ENCODE measurements at regions not wholly inside any gene's neighbourhood (a gene's known extent, or its start where the extent isn't known, plus 50 kb on each side); places are given as distances from the start of the nearest gene placed in this dataset.
A peak's percentile ranks its signal among the peaks of the same experiment; 100 is the strongest.

GRCh38 chr12:92334552-92334951, 188.9 kb upstream of the BTG1 start:
- H3K36me3 ChIP-seq (ENCODE audit: control insufficient read depth, insufficient read depth, low read length): no peaks in the 10 kb centered on the region
- no peak overlapping the region for H3K27ac ChIP-seq (ENCODE audit: low read length)
- DNase-seq: no peak
- H3K27me3 ChIP-seq (ENCODE audit: control insufficient read depth, insufficient read depth, low read length): no peaks in the 10 kb centered on the region
- no peak overlapping the region for H3K4me3 ChIP-seq (ENCODE audit: low read length)
- no peaks in the 10 kb centered on the region for H3K4me1 ChIP-seq (ENCODE audit: control insufficient read depth, insufficient read depth, low read length)
- H3K9me3 ChIP-seq (replicated peaks; ENCODE audit: control insufficient read depth, low read depth, low read length): no peaks in the 10 kb centered on the region
- WGBS (ENCODE audit: insufficient coverage): 57% methylated on average over 1 of the region's 4 CpGs

GRCh38 chr12:92332552-92332951, 186.9 kb upstream of the BTG1 start:
- H3K36me3 ChIP-seq (ENCODE audit: control insufficient read depth, insufficient read depth, low read length): no peaks in the 10 kb centered on the region
- no peaks in the 10 kb centered on the region for H3K9me3 ChIP-seq (replicated peaks; ENCODE audit: control insufficient read depth, low read depth, low read length)

GRCh38 chr12:92331383-92331782, 185.7 kb upstream of the BTG1 start:
- 75% methylated on average over 1 of the region's 3 CpGs for WGBS (ENCODE audit: insufficient coverage)
- Histone ChIP-seq H3K27me3 (ENCODE audit: control insufficient read depth, insufficient read depth, low read length) (no peaks in the 10 kb centered on the region), H3K9me3 (replicated peaks; ENCODE audit: control insufficient read depth, low read depth, low read length) (no peaks in the 10 kb centered on the region), H3K36me3 (ENCODE audit: control insufficient read depth, insufficient read depth, low read length) (no peaks in the 10 kb centered on the region), H3K4me1 (ENCODE audit: control insufficient read depth, insufficient read depth, low read length) (no peaks in the 10 kb centered on the region), H3K27ac (ENCODE audit: low read length) (no peak overlapping the region), H3K4me3 (ENCODE audit: low read length) (no peak overlapping the region)
- peak; percentile 32 for DNase-seq

More at GRCh38 chr12:92332552-92332951, 186.9 kb upstream of the BTG1 start:
- no CpG with 5 or more reads among the region's 2 CpGs for WGBS (ENCODE audit: insufficient coverage)
- no peak overlapping the region for H3K27ac ChIP-seq (ENCODE audit: low read length)
- H3K4me1 ChIP-seq (ENCODE audit: control insufficient read depth, insufficient read depth, low read length): no peaks in the 10 kb centered on the region
- no peak overlapping the region for H3K4me3 ChIP-seq (ENCODE audit: low read length)
- no peaks in the 10 kb centered on the region for H3K27me3 ChIP-seq (ENCODE audit: control insufficient read depth, insufficient read depth, low read length)
- no peak for DNase-seq

- H3K36me3 ChIP-seq (ENCODE audit: control insufficient read depth, insufficient read depth, low read length): no peaks in the 10 kb centered on the region
- no peaks in the 10 kb centered on the region for H3K27me3 ChIP-seq (ENCODE audit: control insufficient read depth, insufficient read depth, low read length)
- DNase-seq: no peak
- no peaks in the 10 kb centered on the region for H3K4me1 ChIP-seq (ENCODE audit: control insufficient read depth, insufficient read depth, low read length)
- no peak overlapping the region for H3K27ac ChIP-seq (ENCODE audit: low read length)
- no peaks in the 10 kb centered on the region for H3K9me3 ChIP-seq (replicated peaks; ENCODE audit: control insufficient read depth, low read depth, low read length)
- 60% methylated on average over 1 of the region's 3 CpGs for WGBS (ENCODE audit: insufficient coverage)
- no peak overlapping the region for H3K4me3 ChIP-seq (ENCODE audit: low read length)
Observed at GRCh38 chr12:92330654-92331053, 185.0 kb upstream of the BTG1 start.

GRCh38 chr12:92326877-92327276, 181.2 kb upstream of the BTG1 start:
- Histone ChIP-seq H3K4me1 (ENCODE audit: control insufficient read depth, insufficient read depth, low read length) (no peaks in the 10 kb centered on the region), H3K9me3 (replicated peaks; ENCODE audit: control insufficient read depth, low read depth, low read length) (no peaks in the 10 kb centered on the region), H3K27ac (ENCODE audit: low read length) (no peak overlapping the region), H3K36me3 (ENCODE audit: control insufficient read depth, insufficient read depth, low read length) (no peaks in the 10 kb centered on the region), H3K4me3 (ENCODE audit: low read length) (no peak overlapping the region), H3K27me3 (ENCODE audit: control insufficient read depth, insufficient read depth, low read length) (no peaks in the 10 kb centered on the region)
- 64% methylated on average over 2 of the region's 5 CpGs for WGBS (ENCODE audit: insufficient coverage)
- no peak for DNase-seq

GRCh38 chr12:92324849-92325500, 179.3 kb upstream of the BTG1 start:
- Histone ChIP-seq H3K4me3 (ENCODE audit: low read length) (no peak overlapping the region), H3K9me3 (replicated peaks; ENCODE audit: control insufficient read depth, low read depth, low read length) (no peaks in the 10 kb centered on the region), H3K36me3 (ENCODE audit: control insufficient read depth, insufficient read depth, low read length) (no peaks in the 10 kb centered on the region), H3K27ac (ENCODE audit: low read length) (no peak overlapping the region), H3K27me3 (ENCODE audit: control insufficient read depth, insufficient read depth, low read length) (no peaks in the 10 kb centered on the region), H3K4me1 (ENCODE audit: control insufficient read depth, insufficient read depth, low read length) (no peaks in the 10 kb centered on the region)
- 92% methylated on average over 2 of the region's 3 CpGs for WGBS (ENCODE audit: insufficient coverage)
- no peak for DNase-seq

GRCh38 chr12:92312463-92312964, 166.9 kb upstream of the BTG1 start:
- H3K4me3 ChIP-seq (ENCODE audit: low read length): no peak overlapping the region
- H3K36me3 ChIP-seq (ENCODE audit: control insufficient read depth, insufficient read depth, low read length): no peaks in the 10 kb centered on the region
- H3K4me1 ChIP-seq (ENCODE audit: control insufficient read depth, insufficient read depth, low read length): no peaks in the 10 kb centered on the region
- H3K9me3 ChIP-seq (replicated peaks; ENCODE audit: control insufficient read depth, low read depth, low read length): no peaks in the 10 kb centered on the region
- DNase-seq: peak; percentile 66
- H3K27me3 ChIP-seq (ENCODE audit: control insufficient read depth, insufficient read depth, low read length): no peaks in the 10 kb centered on the region
- no peak overlapping the region for H3K27ac ChIP-seq (ENCODE audit: low read length)
- 88% methylated on average over 1 of the region's 2 CpGs for WGBS (ENCODE audit: insufficient coverage)

- Histone ChIP-seq H3K27ac (ENCODE audit: low read length) (no peak overlapping the region), H3K4me1 (ENCODE audit: control insufficient read depth, insufficient read depth, low read length) (peaks cover 2% of the 10 kb centered on the region), H3K27me3 (ENCODE audit: control insufficient read depth, insufficient read depth, low read length) (no peaks in the 10 kb centered on the region), H3K36me3 (ENCODE audit: control insufficient read depth, insufficient read depth, low read length) (no peaks in the 10 kb centered on the region), H3K9me3 (replicated peaks; ENCODE audit: control insufficient read depth, low read depth, low read length) (no peaks in the 10 kb centered on the region), H3K4me3 (ENCODE audit: low read length) (no peak overlapping the region)
- WGBS (ENCODE audit: insufficient coverage): 20% methylated on average over 3 of the region's 5 CpGs
- DNase-seq: peak; percentile 67
Observed at GRCh38 chr12:92304371-92305055, 158.9 kb upstream of the BTG1 start.

GRCh38 chr12:92302041-92302829, 156.6 kb upstream of the BTG1 start:
- no peaks in the 10 kb centered on the region for H3K27me3 ChIP-seq (ENCODE audit: control insufficient read depth, insufficient read depth, low read length)
- no peaks in the 10 kb centered on the region for H3K36me3 ChIP-seq (ENCODE audit: control insufficient read depth, insufficient read depth, low read length)

GRCh38 chr12:92301356-92301755, 155.7 kb upstream of the BTG1 start:
- Histone ChIP-seq H3K4me1 (ENCODE audit: control insufficient read depth, insufficient read depth, low read length) (peaks cover 2% of the 10 kb centered on the region), H3K4me3 (ENCODE audit: low read length) (no peak overlapping the region), H3K27me3 (ENCODE audit: control insufficient read depth, insufficient read depth, low read length) (no peaks in the 10 kb centered on the region), H3K36me3 (ENCODE audit: control insufficient read depth, insufficient read depth, low read length) (no peaks in the 10 kb centered on the region), H3K27ac (ENCODE audit: low read length) (no peak overlapping the region), H3K9me3 (replicated peaks; ENCODE audit: control insufficient read depth, low read depth, low read length) (no peaks in the 10 kb centered on the region)
- no CpG with 5 or more reads among the region's 1 CpG for WGBS (ENCODE audit: insufficient coverage)
- no peak for DNase-seq

More at GRCh38 chr12:92302041-92302829, 156.6 kb upstream of the BTG1 start:
- H3K27ac ChIP-seq (ENCODE audit: low read length): no peak overlapping the region
- no peak overlapping the region for H3K4me3 ChIP-seq (ENCODE audit: low read length)
- 67% methylated on average over 1 of the region's 4 CpGs for WGBS (ENCODE audit: insufficient coverage)
- no peak for DNase-seq
- peaks cover 2% of the 10 kb centered on the region for H3K4me1 ChIP-seq (ENCODE audit: control insufficient read depth, insufficient read depth, low read length)
- no peaks in the 10 kb centered on the region for H3K9me3 ChIP-seq (replicated peaks; ENCODE audit: control insufficient read depth, low read depth, low read length)

Measured in muscle of leg (tissue), 3 donors.